ENCODE measurements at regions not wholly inside any gene's neighbourhood (a gene's known extent, or its start where the extent isn't known, plus 50 kb on each side); places are given as distances from the start of the nearest gene placed in this dataset.

DNA sequence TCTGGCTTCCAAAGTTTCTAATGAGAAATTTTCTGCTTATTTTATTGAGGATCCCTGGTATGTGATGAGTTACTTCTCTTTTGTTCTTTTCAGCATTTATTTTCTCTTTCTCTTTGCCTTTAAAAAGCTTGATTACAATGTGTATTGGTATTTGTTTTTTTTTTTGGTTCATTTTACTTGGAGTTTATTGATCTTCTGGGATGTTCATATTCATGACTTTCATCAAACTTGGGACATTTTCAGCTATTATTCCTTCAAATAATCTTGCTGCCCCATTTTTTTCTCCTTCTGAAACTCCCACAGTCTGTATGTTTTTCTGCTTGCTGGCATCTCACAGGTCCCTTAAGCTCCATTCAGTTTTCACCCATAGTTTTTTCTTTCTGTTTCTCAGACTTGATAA is 102.4 kb downstream of the PRDM13 start (continued):
- TF ChIP-seq IRF2 (CRISPR knock-in tag; IDR thresholded peaks at IDR 0.05) (no peak), ZNF740 (CRISPR knock-in tag; IDR thresholded peaks at IDR 0.05) (no peak), ZNF816 (CRISPR knock-in tag; IDR thresholded peaks at IDR 0.05; ENCODE audit: borderline replicate concordance) (no peak), ZFP1 (CRISPR knock-in tag; IDR thresholded peaks at IDR 0.05) (no peak)
- TF ChIP-seq, protein P1, sequence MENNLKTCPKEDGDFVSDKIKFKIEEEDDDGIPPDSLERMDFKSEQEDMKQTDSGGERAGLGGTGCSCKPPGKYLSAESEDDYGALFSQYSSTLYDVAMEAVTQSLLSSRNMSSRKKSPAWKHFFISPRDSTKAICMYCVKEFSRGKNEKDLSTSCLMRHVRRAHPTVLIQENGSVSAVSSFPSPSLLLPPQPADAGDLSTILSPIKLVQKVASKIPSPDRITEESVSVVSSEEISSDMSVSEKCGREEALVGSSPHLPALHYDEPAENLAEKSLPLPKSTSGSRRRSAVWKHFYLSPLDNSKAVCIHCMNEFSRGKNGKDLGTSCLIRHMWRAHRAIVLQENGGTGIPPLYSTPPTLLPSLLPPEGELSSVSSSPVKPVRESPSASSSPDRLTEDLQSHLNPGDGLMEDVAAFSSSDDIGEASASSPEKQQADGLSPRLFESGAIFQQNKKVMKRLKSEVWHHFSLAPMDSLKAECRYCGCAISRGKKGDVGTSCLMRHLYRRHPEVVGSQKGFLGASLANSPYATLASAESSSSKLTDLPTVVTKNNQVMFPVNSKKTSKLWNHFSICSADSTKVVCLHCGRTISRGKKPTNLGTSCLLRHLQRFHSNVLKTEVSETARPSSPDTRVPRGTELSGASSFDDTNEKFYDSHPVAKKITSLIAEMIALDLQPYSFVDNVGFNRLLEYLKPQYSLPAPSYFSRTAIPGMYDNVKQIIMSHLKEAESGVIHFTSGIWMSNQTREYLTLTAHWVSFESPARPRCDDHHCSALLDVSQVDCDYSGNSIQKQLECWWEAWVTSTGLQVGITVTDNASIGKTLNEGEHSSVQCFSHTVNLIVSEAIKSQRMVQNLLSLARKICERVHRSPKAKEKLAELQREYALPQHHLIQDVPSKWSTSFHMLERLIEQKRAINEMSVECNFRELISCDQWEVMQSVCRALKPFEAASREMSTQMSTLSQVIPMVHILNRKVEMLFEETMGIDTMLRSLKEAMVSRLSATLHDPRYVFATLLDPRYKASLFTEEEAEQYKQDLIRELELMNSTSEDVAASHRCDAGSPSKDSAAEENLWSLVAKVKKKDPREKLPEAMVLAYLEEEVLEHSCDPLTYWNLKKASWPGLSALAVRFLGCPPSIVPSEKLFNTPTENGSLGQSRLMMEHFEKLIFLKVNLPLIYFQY (CRISPR knock-in tag; IDR thresholded peaks at IDR 0.05; ENCODE audit: borderline replicate concordance), result no peak

DNA sequence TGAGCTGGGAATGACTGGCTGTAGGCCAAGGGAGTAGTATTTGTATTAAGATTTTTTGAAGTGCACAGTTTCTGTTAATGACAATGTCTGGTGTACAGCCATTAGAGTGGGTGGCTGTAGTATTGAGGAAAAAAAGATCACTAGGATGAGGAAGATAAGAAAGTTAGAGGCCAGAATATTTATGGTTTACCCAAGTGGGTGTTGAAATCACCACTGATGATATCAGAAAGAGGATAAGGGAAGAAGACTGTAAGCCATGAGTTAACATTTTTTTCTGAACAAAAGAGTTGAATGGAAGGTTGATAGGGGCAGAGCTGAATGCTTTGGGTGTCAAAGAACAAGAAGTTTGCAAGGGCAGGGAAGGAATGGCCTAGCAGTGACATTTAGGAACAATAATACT is 104.7 kb downstream of the PRDM13 start:
- DNase-seq (ENCODE audit: low spot score) (no peak), ATAC-seq (no peak), FAIRE-seq (no peak)
- ChIA-PET CTCF (ENCODE audit: low intra/inter-chr PET ratio, low total read pairs) (no interaction called here), POLR2A (no interaction called here)
- intact Hi-C loops (cut with micrococcal nuclease; ENCODE audit: unreplicated experiment), result no loop called here
- in situ Hi-C loops (cut with HindIII; ENCODE audit: extremely low pct_ligation_motif_present, low pct_unique_long_range_greater_than_20kb), result no loop called here
- H3K36me3 ChIP-seq (replicated peaks in 1 of 2; ENCODE audit: control insufficient read depth in 1 of 2, insufficient read depth in 2 of 2, low read length in 2 of 2), result no peaks in the 10 kb centered on the region
- no peak overlapping the region for H3K4me2 ChIP-seq (ENCODE audit: low read depth, low read length)
- H2AFZ ChIP-seq (ENCODE audit: low read length), result no peak overlapping the region
- no peak overlapping the region for H3K9ac ChIP-seq (ENCODE audit: insufficient read depth, low read depth, low read length)
- no peak overlapping the region for H3K27ac ChIP-seq (ENCODE audit: extremely low read length, insufficient read depth, low read length)
- H3K4me3 ChIP-seq (replicated peaks in 1 of 3; ENCODE audit: insufficient read depth in 1 of 3, low read depth in 2 of 3, low read length in 3 of 3), result no peak overlapping the region
- BruUV-seq (replicated peaks), result no TSS peak
- no peaks in the 10 kb centered on the region for H3K27me3 ChIP-seq (ENCODE audit: control insufficient read depth in 1 of 2, insufficient read depth in 2 of 2, low read length in 2 of 2)
- TF ChIP-seq ARID2 (CRISPR knock-in tag; IDR thresholded peaks at IDR 0.05; ENCODE audit: borderline replicate concordance) (no peak), HES4 (CRISPR knock-in tag; IDR thresholded peaks at IDR 0.05; ENCODE audit: borderline replicate concordance) (no peak), ZNF770 (CRISPR knock-in tag; IDR thresholded peaks at IDR 0.05) (no peak), DNMT1 (CRISPR knock-in tag; IDR thresholded peaks at IDR 0.05) (no peak), ZNF350 (CRISPR knock-in tag; IDR thresholded peaks at IDR 0.05; ENCODE audit: borderline replicate concordance, low read depth) (no peak), RCOR2 (CRISPR knock-in tag; IDR thresholded peaks at IDR 0.05) (no peak), ZNF3 (CRISPR knock-in tag; IDR thresholded peaks at IDR 0.05) (no peak)
- H3K4me1 ChIP-seq (ENCODE audit: insufficient read depth, low read length), result no peaks in the 10 kb centered on the region
- no peaks in the 10 kb centered on the region for H3K79me2 ChIP-seq (ENCODE audit: insufficient read depth, low read length)
- H4K20me1 ChIP-seq (ENCODE audit: insufficient read depth, low read length), result no peaks in the 10 kb centered on the region
- no peaks in the 10 kb centered on the region for H3K9me3 ChIP-seq (ENCODE audit: low read length)
